Cardiac muscle cell (in vitro differentiated cells and primary cell): ENCODE measurements at regions not wholly inside any gene's neighbourhood (a gene's known extent, or its start where the extent isn't known, plus 50 kb on each side); places are given as distances from the start of the nearest gene placed in this dataset.

ENCODE experiments used
- DNase-seq, 2 donors: peaks; one replicate each; pipeline versions ENCODE4 v3.0.0 to v3.0.0-alpha.2; 2010 to 2017; ENCODE audit warnings: low read depth in 1 of 2, low spot score in 1 of 2
- H3K27ac ChIP-seq: fragments of 200-600 bp; sonication (generic); 2 replicates; pipeline ENCODE4 v1.5.1; 2016
- H3K27me3 ChIP-seq: fragments of 200-600 bp; sonication (generic); 2 replicates; pipeline ENCODE4 v1.6.0; 2016; ENCODE audit warnings: control low read depth
- H3K36me3 ChIP-seq: fragments of 200-600 bp; sonication (generic); 2 replicates; pipeline ENCODE4 v1.5.1; 2016; ENCODE audit warnings: control low read depth
- H3K4me1 ChIP-seq: fragments of 200-600 bp; sonication (generic); 2 replicates; pipeline ENCODE4 v1.8.1; 2017; ENCODE audit warnings: low read depth, mild to moderate bottlenecking, mixed run types
- H3K4me3 ChIP-seq: fragments of 200-600 bp; sonication (generic); 2 replicates; pipeline ENCODE4 v1.5.1; 2016; ENCODE audit warnings: mild to moderate bottlenecking
- H3K9me3 ChIP-seq: fragments of 200-600 bp; sonication (generic); 2 replicates; pipeline ENCODE4 v1.5.1; 2017; ENCODE audit warnings: low read depth, mild to moderate bottlenecking, control low read depth
- TF ChIP-seq, protein P1 (sequence below): IDR thresholded peaks from 2 replicates; pipeline ENCODE4 v1.5.1; 2012; ENCODE audit warnings: low read depth, mild to moderate bottlenecking, low read length

DNA sequence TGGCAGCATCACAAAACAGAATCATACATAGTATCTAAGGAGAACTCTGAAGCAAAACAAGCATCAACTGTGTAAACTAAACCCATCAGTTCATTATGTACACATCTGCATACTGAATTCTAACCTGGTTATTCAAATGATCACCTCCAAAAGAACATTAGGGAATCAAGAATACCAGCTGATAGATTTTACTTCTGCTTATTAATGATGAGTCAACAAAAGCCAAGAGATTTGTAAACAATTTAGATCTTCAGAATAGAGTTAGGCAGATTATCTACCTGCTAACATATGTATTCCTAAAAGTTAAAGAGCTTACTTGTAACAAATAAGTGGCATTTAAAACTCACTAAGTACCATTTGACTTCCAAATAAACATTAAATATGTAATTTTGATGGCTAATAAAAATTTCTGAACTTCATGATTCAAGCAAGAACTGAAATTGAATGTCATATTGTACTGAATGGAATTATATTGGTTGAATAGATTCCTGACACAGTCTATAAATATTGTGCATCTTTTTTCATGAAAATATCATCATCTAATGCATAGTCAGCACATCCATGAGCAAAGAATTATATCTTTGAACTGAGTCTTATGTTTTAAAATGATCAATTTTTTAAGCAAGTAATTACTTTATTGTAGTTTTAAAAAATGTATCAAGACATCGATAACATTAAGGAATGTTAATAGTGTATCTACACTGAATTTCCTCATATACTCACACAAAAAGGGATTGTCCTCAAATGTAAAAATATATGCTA lies 470.5 kb downstream of the GRXCR1 start:
- H3K4me1 ChIP-seq = no peaks in the 10 kb centered on the region
- no peaks in the 10 kb centered on the region for H3K27me3 ChIP-seq
- H3K27ac ChIP-seq = no peak overlapping the region
- H3K36me3 ChIP-seq = no peaks in the 10 kb centered on the region
- TF ChIP-seq, protein P1, sequence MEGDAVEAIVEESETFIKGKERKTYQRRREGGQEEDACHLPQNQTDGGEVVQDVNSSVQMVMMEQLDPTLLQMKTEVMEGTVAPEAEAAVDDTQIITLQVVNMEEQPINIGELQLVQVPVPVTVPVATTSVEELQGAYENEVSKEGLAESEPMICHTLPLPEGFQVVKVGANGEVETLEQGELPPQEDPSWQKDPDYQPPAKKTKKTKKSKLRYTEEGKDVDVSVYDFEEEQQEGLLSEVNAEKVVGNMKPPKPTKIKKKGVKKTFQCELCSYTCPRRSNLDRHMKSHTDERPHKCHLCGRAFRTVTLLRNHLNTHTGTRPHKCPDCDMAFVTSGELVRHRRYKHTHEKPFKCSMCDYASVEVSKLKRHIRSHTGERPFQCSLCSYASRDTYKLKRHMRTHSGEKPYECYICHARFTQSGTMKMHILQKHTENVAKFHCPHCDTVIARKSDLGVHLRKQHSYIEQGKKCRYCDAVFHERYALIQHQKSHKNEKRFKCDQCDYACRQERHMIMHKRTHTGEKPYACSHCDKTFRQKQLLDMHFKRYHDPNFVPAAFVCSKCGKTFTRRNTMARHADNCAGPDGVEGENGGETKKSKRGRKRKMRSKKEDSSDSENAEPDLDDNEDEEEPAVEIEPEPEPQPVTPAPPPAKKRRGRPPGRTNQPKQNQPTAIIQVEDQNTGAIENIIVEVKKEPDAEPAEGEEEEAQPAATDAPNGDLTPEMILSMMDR = no peak
- H3K4me3 ChIP-seq = no peak overlapping the region
- no peak for DNase-seq
- no peaks in the 10 kb centered on the region for H3K9me3 ChIP-seq

- no peaks in the 10 kb centered on the region for H3K4me1 ChIP-seq
- H3K27me3 ChIP-seq = no peaks in the 10 kb centered on the region
- H3K9me3 ChIP-seq = no peaks in the 10 kb centered on the region
- H3K36me3 ChIP-seq = no peaks in the 10 kb centered on the region
- H3K27ac ChIP-seq = no peak overlapping the region
- TF ChIP-seq, protein P1 = no peak
- DNase-seq = no peak
- no peak overlapping the region for H3K4me3 ChIP-seq
Measured at GRCh38 chr4:43369036-43369594, 476.6 kb downstream of the GRXCR1 start.

GRCh38 chr4:43373201-43373600 lies 480.7 kb downstream of the GRXCR1 start:
- Histone ChIP-seq H3K27me3 (no peaks in the 10 kb centered on the region), H3K4me1 (no peaks in the 10 kb centered on the region), H3K9me3 (no peaks in the 10 kb centered on the region), H3K4me3 (no peak overlapping the region), H3K36me3 (no peaks in the 10 kb centered on the region), H3K27ac (no peak overlapping the region)
- DNase-seq = no peak
- TF ChIP-seq, protein P1 = no peak

GRCh38 chr4:43374216-43374751 lies 481.8 kb downstream of the GRXCR1 start:
- H3K36me3 ChIP-seq = no peaks in the 10 kb centered on the region
- no peak overlapping the region for H3K4me3 ChIP-seq
- DNase-seq = no peak

GRCh38 chr4:43379016-43379415 lies 486.5 kb downstream of the GRXCR1 start:
- H3K27ac ChIP-seq = no peak overlapping the region
- H3K4me1 ChIP-seq = no peaks in the 10 kb centered on the region
- TF ChIP-seq, protein P1 = no peak
- DNase-seq = no peak
- no peaks in the 10 kb centered on the region for H3K36me3 ChIP-seq
- no peak overlapping the region for H3K4me3 ChIP-seq
- no peaks in the 10 kb centered on the region for H3K27me3 ChIP-seq
- H3K9me3 ChIP-seq = no peaks in the 10 kb centered on the region

More at GRCh38 chr4:43374216-43374751, 481.8 kb downstream of the GRXCR1 start:
- Histone ChIP-seq H3K9me3 (no peaks in the 10 kb centered on the region), H3K4me1 (no peaks in the 10 kb centered on the region), H3K27ac (no peak overlapping the region), H3K27me3 (no peaks in the 10 kb centered on the region)
- TF ChIP-seq, protein P1 = no peak
